Liver (tissue), 3 donors: ENCODE measurements at regions not wholly inside any gene's neighbourhood (a gene's known extent, or its start where the extent isn't known, plus 50 kb on each side); places are given as distances from the start of the nearest gene placed in this dataset.
"Not testable (repeated sequence)": the region's sequence is repeated elsewhere in the genome, so short reads cannot be mapped to it uniquely, and the experiment has no call there.

Experiments used
- EGR1 ChIP-seq, 2 donors: IDR thresholded peaks; 2 replicates each; pipeline ENCODE4 v1.6.1; 2016 to 2018; ENCODE audit warnings: antibody characterized with exemption in 2 of 2, low read depth in 2 of 2
- FOXA1 ChIP-seq: IDR thresholded peaks from 2 replicates; pipeline ENCODE4 v1.6.1; 2016; ENCODE audit warnings: antibody characterized with exemption
- JUND ChIP-seq, 2 donors: IDR thresholded peaks; 2 replicates each; pipeline ENCODE4 v1.6.1; 2016; ENCODE audit warnings: antibody characterized with exemption in 2 of 2
- NR2F2 ChIP-seq: IDR thresholded peaks from 2 replicates; pipeline ENCODE4 v1.6.1; 2016; ENCODE audit warnings: antibody characterized with exemption
- RAD21 ChIP-seq, 2 donors: IDR thresholded peaks; 2 replicates each; pipeline ENCODE4 v1.6.1; 2016; ENCODE audit warnings: antibody characterized with exemption in 2 of 2, mild to moderate bottlenecking in 2 of 2
- SP1 ChIP-seq: IDR thresholded peaks from 2 replicates; pipeline ENCODE4 v1.6.1; 2018; ENCODE audit warnings: antibody characterized with exemption, mild to moderate bottlenecking
- TAF1 ChIP-seq: conservative IDR thresholded peaks from 2 replicates; pipeline ENCODE4 v1.6.1; 2016; ENCODE audit warnings: antibody characterized with exemption, mild to moderate bottlenecking
- TF ChIP-seq, protein P1 (sequence below): fragments of 150-350 bp; IDR thresholded peaks from 2 replicates; pipeline ENCODE4 v1.5.1; 2017; ENCODE audit warnings: improper control_type of control experiment, low read depth, low read length; ENCODE audit not compliant: missing input control
- TF ChIP-seq, protein P2 (sequence below): IDR thresholded peaks from 2 replicates; pipeline ENCODE4 v1.6.1; 2016; ENCODE audit warnings: antibody characterized with exemption
- TF ChIP-seq, protein P3 (sequence below): IDR thresholded peaks from 2 replicates; pipeline ENCODE4 v1.6.1; 2016; ENCODE audit warnings: antibody characterized with exemption
- TF ChIP-seq, protein P4 (sequence below): IDR thresholded peaks from 2 replicates; pipeline ENCODE4 v1.6.1; 2016; ENCODE audit warnings: antibody characterized with exemption, mild to moderate bottlenecking
- TF ChIP-seq, protein P5 (sequence below): IDR thresholded peaks from 2 replicates; pipeline ENCODE4 v1.6.1; 2016; ENCODE audit warnings: antibody characterized with exemption
- donor health status: healthy.
- donor health status: healthy.

DNA sequence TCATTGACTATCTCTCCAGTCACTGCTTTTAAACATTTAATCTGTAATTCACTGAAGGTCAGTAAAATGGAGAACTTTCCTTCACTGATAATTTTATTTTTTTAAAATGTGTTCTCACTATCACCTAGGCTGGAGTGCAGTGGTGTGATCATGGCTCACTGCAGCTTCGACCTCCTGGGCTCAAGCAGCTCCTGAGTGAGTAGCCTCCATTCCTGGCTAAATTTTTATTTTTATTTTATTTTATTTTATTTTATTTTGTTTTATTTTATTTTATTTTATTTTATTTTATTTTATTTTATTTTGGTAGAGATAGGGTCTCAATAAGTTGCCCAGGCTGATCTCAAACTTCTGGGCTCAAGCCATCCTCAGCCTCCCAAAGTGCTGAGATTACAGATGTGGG, 446.5 kb downstream of the TAFA4 start:
- TF ChIP-seq, protein P1, sequence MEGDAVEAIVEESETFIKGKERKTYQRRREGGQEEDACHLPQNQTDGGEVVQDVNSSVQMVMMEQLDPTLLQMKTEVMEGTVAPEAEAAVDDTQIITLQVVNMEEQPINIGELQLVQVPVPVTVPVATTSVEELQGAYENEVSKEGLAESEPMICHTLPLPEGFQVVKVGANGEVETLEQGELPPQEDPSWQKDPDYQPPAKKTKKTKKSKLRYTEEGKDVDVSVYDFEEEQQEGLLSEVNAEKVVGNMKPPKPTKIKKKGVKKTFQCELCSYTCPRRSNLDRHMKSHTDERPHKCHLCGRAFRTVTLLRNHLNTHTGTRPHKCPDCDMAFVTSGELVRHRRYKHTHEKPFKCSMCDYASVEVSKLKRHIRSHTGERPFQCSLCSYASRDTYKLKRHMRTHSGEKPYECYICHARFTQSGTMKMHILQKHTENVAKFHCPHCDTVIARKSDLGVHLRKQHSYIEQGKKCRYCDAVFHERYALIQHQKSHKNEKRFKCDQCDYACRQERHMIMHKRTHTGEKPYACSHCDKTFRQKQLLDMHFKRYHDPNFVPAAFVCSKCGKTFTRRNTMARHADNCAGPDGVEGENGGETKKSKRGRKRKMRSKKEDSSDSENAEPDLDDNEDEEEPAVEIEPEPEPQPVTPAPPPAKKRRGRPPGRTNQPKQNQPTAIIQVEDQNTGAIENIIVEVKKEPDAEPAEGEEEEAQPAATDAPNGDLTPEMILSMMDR, result not testable (repeated sequence)
- not testable (repeated sequence) for TF ChIP-seq RAD21 (IDR thresholded peaks at IDR 0.05); TAF1; JUND (IDR thresholded peaks at IDR 0.05); EGR1 (IDR thresholded peaks at IDR 0.05; ENCODE audit: low read depth in 2 of 2); SP1; NR2F2; FOXA1
- TF ChIP-seq, protein P2, sequence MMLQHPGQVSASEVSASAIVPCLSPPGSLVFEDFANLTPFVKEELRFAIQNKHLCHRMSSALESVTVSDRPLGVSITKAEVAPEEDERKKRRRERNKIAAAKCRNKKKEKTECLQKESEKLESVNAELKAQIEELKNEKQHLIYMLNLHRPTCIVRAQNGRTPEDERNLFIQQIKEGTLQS, result not testable (repeated sequence)
- TF ChIP-seq, protein P3, sequence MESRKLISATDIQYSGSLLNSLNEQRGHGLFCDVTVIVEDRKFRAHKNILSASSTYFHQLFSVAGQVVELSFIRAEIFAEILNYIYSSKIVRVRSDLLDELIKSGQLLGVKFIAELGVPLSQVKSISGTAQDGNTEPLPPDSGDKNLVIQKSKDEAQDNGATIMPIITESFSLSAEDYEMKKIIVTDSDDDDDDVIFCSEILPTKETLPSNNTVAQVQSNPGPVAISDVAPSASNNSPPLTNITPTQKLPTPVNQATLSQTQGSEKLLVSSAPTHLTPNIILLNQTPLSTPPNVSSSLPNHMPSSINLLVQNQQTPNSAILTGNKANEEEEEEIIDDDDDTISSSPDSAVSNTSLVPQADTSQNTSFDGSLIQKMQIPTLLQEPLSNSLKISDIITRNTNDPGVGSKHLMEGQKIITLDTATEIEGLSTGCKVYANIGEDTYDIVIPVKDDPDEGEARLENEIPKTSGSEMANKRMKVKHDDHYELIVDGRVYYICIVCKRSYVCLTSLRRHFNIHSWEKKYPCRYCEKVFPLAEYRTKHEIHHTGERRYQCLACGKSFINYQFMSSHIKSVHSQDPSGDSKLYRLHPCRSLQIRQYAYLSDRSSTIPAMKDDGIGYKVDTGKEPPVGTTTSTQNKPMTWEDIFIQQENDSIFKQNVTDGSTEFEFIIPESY, result not testable (repeated sequence)
- TF ChIP-seq, protein P4, sequence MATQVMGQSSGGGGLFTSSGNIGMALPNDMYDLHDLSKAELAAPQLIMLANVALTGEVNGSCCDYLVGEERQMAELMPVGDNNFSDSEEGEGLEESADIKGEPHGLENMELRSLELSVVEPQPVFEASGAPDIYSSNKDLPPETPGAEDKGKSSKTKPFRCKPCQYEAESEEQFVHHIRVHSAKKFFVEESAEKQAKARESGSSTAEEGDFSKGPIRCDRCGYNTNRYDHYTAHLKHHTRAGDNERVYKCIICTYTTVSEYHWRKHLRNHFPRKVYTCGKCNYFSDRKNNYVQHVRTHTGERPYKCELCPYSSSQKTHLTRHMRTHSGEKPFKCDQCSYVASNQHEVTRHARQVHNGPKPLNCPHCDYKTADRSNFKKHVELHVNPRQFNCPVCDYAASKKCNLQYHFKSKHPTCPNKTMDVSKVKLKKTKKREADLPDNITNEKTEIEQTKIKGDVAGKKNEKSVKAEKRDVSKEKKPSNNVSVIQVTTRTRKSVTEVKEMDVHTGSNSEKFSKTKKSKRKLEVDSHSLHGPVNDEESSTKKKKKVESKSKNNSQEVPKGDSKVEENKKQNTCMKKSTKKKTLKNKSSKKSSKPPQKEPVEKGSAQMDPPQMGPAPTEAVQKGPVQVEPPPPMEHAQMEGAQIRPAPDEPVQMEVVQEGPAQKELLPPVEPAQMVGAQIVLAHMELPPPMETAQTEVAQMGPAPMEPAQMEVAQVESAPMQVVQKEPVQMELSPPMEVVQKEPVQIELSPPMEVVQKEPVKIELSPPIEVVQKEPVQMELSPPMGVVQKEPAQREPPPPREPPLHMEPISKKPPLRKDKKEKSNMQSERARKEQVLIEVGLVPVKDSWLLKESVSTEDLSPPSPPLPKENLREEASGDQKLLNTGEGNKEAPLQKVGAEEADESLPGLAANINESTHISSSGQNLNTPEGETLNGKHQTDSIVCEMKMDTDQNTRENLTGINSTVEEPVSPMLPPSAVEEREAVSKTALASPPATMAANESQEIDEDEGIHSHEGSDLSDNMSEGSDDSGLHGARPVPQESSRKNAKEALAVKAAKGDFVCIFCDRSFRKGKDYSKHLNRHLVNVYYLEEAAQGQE, result not testable (repeated sequence)
- TF ChIP-seq, protein P5, sequence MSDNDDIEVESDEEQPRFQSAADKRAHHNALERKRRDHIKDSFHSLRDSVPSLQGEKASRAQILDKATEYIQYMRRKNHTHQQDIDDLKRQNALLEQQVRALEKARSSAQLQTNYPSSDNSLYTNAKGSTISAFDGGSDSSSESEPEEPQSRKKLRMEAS, result not testable (repeated sequence)
